ENCODE measurements at regions not wholly inside any gene's neighbourhood (a gene's known extent, or its start where the extent isn't known, plus 50 kb on each side); places are given as distances from the start of the nearest gene placed in this dataset.

DNA sequence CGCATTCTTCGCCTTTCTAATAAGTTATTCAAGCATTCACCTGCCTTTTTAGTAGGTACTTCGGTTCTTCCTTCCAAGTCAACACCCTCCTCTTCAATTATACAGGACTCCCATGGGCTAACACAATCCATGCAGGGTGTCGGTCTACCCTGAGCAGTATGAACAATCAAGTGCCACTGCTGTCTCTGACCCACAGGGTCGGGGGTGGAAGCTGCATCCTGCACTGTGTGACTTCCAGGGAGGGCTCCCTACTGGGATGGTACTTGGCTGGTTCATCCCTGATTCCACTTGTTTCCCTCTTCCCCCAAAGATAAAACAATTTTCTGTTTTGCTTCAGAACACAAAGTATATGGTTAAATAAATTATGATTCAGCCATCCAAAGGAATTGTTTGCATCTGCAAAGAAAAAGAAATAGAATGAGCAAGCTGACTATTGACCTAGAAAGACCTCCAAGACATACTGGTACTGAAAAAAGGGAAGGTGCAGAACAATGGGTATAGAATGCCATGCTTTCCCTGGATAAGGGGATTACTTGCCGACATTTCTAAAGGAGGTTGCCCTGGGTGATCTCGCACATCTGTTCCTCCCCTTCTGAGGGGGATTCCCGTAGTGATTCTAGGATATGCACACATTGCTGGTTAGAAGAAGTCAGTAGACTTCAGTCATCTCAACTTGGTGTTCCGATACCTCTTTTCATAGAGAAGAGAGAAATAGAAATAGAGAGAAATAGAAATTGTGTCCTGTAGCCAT, 89.1 kb upstream of the AGR3 start:
- Histone ChIP-seq H3K4me2 (ENCODE audit: low read length) (no peak overlapping the region), H3K9me3 (ENCODE audit: low read length) (no peaks in the 10 kb centered on the region), H3K79me2 (replicated peaks; ENCODE audit: insufficient read depth, low read length) (no peaks in the 10 kb centered on the region), H3K4me3 (ENCODE audit: low read length) (no peak overlapping the region), H4K20me1 (ENCODE audit: insufficient read depth) (no peaks in the 10 kb centered on the region), H3K9ac (ENCODE audit: low read length) (no peak overlapping the region), H3K27me3 (ENCODE audit: insufficient read depth, low read depth, low read length) (no peaks in the 10 kb centered on the region), H3K36me3 (ENCODE audit: insufficient read depth, low read length) (no peaks in the 10 kb centered on the region), H3K27ac (ENCODE audit: low read length) (no peak overlapping the region), H3F3A (ENCODE audit: insufficient read depth, low read length, poor library complexity, severe bottlenecking) (no peaks in the 10 kb centered on the region), H2AFZ (ENCODE audit: low read depth, low read length) (no peak overlapping the region), H3K9me2 (ENCODE audit: insufficient read depth, low read length) (no peaks in the 10 kb centered on the region)
- no peak for TF ChIP-seq POLR2AphosphoS5 (IDR thresholded peaks at IDR 0.05)
- no peak for TF ChIP-seq RAD21 (conservative IDR thresholded peaks at IDR 0.05)
- TF ChIP-seq, protein P1, sequence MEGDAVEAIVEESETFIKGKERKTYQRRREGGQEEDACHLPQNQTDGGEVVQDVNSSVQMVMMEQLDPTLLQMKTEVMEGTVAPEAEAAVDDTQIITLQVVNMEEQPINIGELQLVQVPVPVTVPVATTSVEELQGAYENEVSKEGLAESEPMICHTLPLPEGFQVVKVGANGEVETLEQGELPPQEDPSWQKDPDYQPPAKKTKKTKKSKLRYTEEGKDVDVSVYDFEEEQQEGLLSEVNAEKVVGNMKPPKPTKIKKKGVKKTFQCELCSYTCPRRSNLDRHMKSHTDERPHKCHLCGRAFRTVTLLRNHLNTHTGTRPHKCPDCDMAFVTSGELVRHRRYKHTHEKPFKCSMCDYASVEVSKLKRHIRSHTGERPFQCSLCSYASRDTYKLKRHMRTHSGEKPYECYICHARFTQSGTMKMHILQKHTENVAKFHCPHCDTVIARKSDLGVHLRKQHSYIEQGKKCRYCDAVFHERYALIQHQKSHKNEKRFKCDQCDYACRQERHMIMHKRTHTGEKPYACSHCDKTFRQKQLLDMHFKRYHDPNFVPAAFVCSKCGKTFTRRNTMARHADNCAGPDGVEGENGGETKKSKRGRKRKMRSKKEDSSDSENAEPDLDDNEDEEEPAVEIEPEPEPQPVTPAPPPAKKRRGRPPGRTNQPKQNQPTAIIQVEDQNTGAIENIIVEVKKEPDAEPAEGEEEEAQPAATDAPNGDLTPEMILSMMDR (IDR thresholded peaks at IDR 0.05; ENCODE audit: poor library complexity, severe bottlenecking) = no peak
- TF ChIP-seq SMC3 (conservative IDR thresholded peaks at IDR 0.05; ENCODE audit: poor library complexity) = no peak
- no peak for TF ChIP-seq MXI1 (conservative IDR thresholded peaks at IDR 0.05; ENCODE audit: poor library complexity, severe bottlenecking)
- TF ChIP-seq EP300 (conservative IDR thresholded peaks at IDR 0.05; ENCODE audit: poor library complexity, severe bottlenecking) = no peak
- TF ChIP-seq EZH2 (IDR thresholded peaks at IDR 0.05; ENCODE audit: borderline replicate concordance, insufficient read depth, low read length, poor library complexity, severe bottlenecking) = no peak
- TF ChIP-seq, protein P2, sequence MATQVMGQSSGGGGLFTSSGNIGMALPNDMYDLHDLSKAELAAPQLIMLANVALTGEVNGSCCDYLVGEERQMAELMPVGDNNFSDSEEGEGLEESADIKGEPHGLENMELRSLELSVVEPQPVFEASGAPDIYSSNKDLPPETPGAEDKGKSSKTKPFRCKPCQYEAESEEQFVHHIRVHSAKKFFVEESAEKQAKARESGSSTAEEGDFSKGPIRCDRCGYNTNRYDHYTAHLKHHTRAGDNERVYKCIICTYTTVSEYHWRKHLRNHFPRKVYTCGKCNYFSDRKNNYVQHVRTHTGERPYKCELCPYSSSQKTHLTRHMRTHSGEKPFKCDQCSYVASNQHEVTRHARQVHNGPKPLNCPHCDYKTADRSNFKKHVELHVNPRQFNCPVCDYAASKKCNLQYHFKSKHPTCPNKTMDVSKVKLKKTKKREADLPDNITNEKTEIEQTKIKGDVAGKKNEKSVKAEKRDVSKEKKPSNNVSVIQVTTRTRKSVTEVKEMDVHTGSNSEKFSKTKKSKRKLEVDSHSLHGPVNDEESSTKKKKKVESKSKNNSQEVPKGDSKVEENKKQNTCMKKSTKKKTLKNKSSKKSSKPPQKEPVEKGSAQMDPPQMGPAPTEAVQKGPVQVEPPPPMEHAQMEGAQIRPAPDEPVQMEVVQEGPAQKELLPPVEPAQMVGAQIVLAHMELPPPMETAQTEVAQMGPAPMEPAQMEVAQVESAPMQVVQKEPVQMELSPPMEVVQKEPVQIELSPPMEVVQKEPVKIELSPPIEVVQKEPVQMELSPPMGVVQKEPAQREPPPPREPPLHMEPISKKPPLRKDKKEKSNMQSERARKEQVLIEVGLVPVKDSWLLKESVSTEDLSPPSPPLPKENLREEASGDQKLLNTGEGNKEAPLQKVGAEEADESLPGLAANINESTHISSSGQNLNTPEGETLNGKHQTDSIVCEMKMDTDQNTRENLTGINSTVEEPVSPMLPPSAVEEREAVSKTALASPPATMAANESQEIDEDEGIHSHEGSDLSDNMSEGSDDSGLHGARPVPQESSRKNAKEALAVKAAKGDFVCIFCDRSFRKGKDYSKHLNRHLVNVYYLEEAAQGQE (IDR thresholded peaks at IDR 0.05; ENCODE audit: borderline replicate concordance) = no peak
- TF ChIP-seq TAF1 (IDR thresholded peaks at IDR 0.05; ENCODE audit: low read depth) = no peak

DNA sequence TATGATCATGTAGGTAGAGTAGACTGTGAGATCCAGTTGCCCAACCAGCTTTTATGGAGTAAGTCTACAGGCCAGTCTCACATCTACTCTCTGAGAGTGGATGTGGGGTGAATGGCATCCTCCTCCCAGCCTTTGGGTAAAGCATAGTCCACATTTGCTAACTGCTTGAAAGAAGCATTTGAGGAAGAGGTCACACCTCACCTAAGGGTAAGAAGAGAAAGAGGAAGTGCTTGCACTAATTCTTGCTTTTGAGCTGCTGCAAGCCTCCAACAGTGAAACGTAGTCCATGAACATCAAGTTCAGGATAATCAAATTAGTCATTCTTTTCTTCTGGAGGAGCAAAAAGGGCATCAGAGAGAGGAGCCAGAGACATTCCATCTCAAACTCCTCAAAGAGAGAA, 93.9 kb upstream of the AGR3 start:
- H3K4me3 ChIP-seq (ENCODE audit: low read length) = no peak overlapping the region
- H2AFZ ChIP-seq (ENCODE audit: low read depth, low read length) = no peak overlapping the region
- H4K20me1 ChIP-seq (ENCODE audit: insufficient read depth) = no peaks in the 10 kb centered on the region
- H3K9me3 ChIP-seq (ENCODE audit: low read length) = no peaks in the 10 kb centered on the region
- no peaks in the 10 kb centered on the region for H3K79me2 ChIP-seq (replicated peaks; ENCODE audit: insufficient read depth, low read length)
- no peak overlapping the region for H3K9ac ChIP-seq (ENCODE audit: low read length)
- H3K9me2 ChIP-seq (ENCODE audit: insufficient read depth, low read length) = no peaks in the 10 kb centered on the region
- TF ChIP-seq, protein P1 (IDR thresholded peaks at IDR 0.05; ENCODE audit: poor library complexity, severe bottlenecking) = no peak
- TF ChIP-seq TAF1 (IDR thresholded peaks at IDR 0.05; ENCODE audit: low read depth) (no peak), MXI1 (conservative IDR thresholded peaks at IDR 0.05; ENCODE audit: poor library complexity, severe bottlenecking) (no peak), EP300 (conservative IDR thresholded peaks at IDR 0.05; ENCODE audit: poor library complexity, severe bottlenecking) (no peak), SMC3 (conservative IDR thresholded peaks at IDR 0.05; ENCODE audit: poor library complexity) (no peak), POLR2AphosphoS5 (IDR thresholded peaks at IDR 0.05) (no peak), EZH2 (IDR thresholded peaks at IDR 0.05; ENCODE audit: borderline replicate concordance, insufficient read depth, low read length, poor library complexity, severe bottlenecking) (no peak), RAD21 (conservative IDR thresholded peaks at IDR 0.05) (no peak)
- TF ChIP-seq, protein P2 (IDR thresholded peaks at IDR 0.05; ENCODE audit: borderline replicate concordance) = no peak
- no peaks in the 10 kb centered on the region for H3F3A ChIP-seq (ENCODE audit: insufficient read depth, low read length, poor library complexity, severe bottlenecking)
- no peak overlapping the region for H3K4me2 ChIP-seq (ENCODE audit: low read length)
- no peak overlapping the region for H3K27ac ChIP-seq (ENCODE audit: low read length)
- no peaks in the 10 kb centered on the region for H3K36me3 ChIP-seq (ENCODE audit: insufficient read depth, low read length)
- no peaks in the 10 kb centered on the region for H3K27me3 ChIP-seq (ENCODE audit: insufficient read depth, low read depth, low read length)

All from neural cell (in vitro differentiated cells).